BJ (cell line): ENCODE measurements at regions not wholly inside any gene's neighbourhood (a gene's known extent, or its start where the extent isn't known, plus 50 kb on each side); places are given as distances from the start of the nearest gene placed in this dataset.

Experiments used
- CTCF ChIA-PET: fragments of 350-600 bp; formaldehyde crosslinking; extraction: SDS; loops from one replicate; lab custom pipeline; 2021; ENCODE audit warnings: antibody characterized with exemption, inconsistent platforms; lab: Yijun Ruan, JAX
- POLR2A ChIA-PET: fragments of 300-600 bp; sonication (Branson Sonifier 250); formaldehyde crosslinking; extraction: SDS; loops from one replicate; lab custom pipeline; 2021; ENCODE audit warnings: antibody characterized with exemption; lab: Charles Lee
- DNase-seq: peaks from one replicate; pipeline ENCODE4 v3.0.0-alpha.2; 2011; ENCODE audit warnings: low read depth
- H3K27me3 ChIP-seq: 2 replicates; pipeline ENCODE4 v1.6.0; 2011; ENCODE audit warnings: low read length; ENCODE audit not compliant: control insufficient read depth, insufficient read depth
- H3K36me3 ChIP-seq: 2 replicates; pipeline ENCODE4 v1.5.1; 2011; ENCODE audit warnings: low read length; ENCODE audit not compliant: control insufficient read depth, insufficient read depth
- H3K4me3 ChIP-seq: 2 replicates; pipeline ENCODE4 v1.5.1; 2011; ENCODE audit warnings: low read depth, mild to moderate bottlenecking, control low read depth, low read length
- TF ChIP-seq, protein P1 (sequence below): IDR thresholded peaks from 2 replicates; pipeline ENCODE4 v1.5.1; 2011; ENCODE audit warnings: low read depth, mild to moderate bottlenecking, control low read depth, inconsistent platforms, low read length, moderate library complexity; ENCODE audit not compliant: insufficient read depth

DNA sequence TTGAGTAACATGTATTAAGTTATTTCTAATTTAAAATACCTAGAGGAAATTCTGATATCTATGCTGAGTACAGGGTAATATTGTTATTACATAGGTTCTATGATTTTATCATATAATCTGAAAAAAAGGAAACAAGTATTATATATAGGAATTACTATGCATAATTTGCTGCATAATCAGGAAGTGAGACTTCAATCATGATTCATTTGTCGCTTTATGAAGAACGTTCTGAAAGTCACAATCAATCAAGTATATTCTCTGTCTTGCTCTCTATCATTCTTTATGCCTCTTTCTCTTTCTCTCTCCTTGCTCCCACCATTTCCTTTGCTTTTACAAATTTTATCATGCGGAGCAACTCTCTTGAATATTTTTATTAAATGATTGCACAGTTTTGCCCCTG lies 1130.3 kb downstream of the PLA2G4A start:
- TF ChIP-seq, protein P1, sequence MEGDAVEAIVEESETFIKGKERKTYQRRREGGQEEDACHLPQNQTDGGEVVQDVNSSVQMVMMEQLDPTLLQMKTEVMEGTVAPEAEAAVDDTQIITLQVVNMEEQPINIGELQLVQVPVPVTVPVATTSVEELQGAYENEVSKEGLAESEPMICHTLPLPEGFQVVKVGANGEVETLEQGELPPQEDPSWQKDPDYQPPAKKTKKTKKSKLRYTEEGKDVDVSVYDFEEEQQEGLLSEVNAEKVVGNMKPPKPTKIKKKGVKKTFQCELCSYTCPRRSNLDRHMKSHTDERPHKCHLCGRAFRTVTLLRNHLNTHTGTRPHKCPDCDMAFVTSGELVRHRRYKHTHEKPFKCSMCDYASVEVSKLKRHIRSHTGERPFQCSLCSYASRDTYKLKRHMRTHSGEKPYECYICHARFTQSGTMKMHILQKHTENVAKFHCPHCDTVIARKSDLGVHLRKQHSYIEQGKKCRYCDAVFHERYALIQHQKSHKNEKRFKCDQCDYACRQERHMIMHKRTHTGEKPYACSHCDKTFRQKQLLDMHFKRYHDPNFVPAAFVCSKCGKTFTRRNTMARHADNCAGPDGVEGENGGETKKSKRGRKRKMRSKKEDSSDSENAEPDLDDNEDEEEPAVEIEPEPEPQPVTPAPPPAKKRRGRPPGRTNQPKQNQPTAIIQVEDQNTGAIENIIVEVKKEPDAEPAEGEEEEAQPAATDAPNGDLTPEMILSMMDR = no peak
- CTCF ChIA-PET = no interaction called here
- no peak for DNase-seq
- POLR2A ChIA-PET = no interaction called here
- Histone ChIP-seq H3K4me3 (no peak overlapping the region), H3K36me3 (no peaks in the 10 kb centered on the region), H3K27me3 (no peaks in the 10 kb centered on the region)

DNA sequence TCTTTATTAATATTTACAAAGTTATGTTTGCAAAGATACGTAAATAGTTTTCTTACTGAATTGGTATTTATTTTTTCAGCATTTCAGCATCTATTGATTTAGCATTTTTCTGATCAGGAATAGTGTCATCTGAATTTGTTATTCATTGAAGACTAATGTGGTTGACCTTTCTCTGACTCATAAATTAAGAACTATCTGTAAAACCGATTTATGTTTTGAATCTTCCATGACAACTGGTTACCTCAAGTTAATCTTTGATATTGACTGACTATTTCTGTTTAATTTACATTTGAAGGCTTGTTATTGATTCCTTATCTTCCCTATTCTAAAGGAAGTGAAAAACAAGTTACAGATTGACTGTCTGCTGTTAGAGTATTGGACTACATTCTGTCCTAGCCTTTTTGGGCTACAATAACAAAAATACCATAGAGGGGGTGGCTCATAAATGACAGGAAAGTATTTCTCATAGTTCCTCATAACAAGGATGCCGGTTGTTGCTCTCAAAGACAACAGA lies 1131.4 kb downstream of the PLA2G4A start:
- H3K36me3 ChIP-seq = no peaks in the 10 kb centered on the region
- CTCF ChIA-PET = no interaction called here
- H3K4me3 ChIP-seq = no peak overlapping the region
- no peaks in the 10 kb centered on the region for H3K27me3 ChIP-seq
- POLR2A ChIA-PET = no interaction called here
- DNase-seq = no peak
- TF ChIP-seq, protein P1 = no peak

DNA sequence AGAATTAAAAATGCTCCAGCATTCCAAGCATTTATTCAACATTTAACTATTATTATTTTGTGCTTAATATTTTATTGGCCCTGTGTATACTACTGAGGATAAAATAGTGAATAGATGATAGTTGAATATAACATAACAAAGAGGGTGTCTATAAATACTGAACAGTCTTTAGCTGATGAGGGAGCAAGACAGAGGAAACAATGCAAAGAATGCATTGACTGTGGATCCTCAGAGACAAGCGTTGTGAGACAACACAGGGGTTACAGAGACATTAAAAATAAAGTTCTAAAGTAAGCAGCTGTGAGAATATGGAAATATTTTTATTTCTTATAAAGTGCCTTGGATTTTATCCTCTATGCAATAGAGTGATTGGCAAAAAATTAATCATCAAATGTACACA lies 1133.1 kb downstream of the PLA2G4A start:
- ChIA-PET CTCF (no interaction called here), POLR2A (no interaction called here)
- no peak overlapping the region for H3K4me3 ChIP-seq
- no peak for DNase-seq
- no peaks in the 10 kb centered on the region for H3K27me3 ChIP-seq
- TF ChIP-seq, protein P1 = no peak
- H3K36me3 ChIP-seq = no peaks in the 10 kb centered on the region

DNA sequence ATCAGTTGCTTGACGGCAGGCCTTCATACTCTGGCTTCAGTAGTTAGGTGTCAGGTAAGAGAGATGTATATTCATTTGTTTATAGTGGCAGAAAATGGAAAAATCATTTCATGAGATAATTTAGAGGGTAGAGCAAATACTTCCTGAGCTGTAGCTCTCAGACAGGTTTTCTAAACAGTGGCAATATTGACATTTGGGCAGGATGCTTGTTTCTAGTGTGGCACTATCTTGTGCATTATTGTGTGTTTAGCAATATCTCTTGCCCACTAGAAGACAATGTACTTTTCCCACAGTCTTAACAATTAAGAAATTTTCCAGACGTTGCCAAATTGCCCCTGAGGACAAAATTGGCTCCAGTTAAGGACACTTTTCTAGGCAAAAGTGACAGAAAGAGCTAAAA lies 1143.1 kb downstream of the PLA2G4A start:
- ChIA-PET POLR2A (no interaction called here), CTCF (no interaction called here)
- no peak overlapping the region for H3K4me3 ChIP-seq
- no peak for DNase-seq
- TF ChIP-seq, protein P1 = no peak
- no peaks in the 10 kb centered on the region for H3K27me3 ChIP-seq
- H3K36me3 ChIP-seq = no peaks in the 10 kb centered on the region

DNA sequence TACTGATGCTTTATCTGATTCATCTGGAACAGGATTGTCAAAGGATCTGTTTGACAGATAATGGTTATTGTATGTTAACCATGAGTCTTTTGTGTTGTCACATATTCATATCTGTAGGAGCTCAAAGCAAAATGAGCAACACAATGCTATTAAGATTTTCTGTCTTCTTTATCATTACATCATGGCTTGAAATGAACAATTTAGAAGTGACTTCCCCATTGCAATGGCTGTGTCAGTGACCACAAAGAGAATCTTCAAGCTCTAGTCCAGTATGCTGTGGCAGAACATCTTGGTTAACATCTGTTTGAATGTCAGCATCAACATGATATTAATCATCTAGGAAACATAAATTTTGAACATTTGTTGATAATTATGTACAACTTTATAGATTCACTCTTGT lies 1148.5 kb downstream of the PLA2G4A start:
- ChIA-PET POLR2A (no interaction called here), CTCF (no interaction called here)
- H3K27me3 ChIP-seq = no peaks in the 10 kb centered on the region
- H3K4me3 ChIP-seq = no peak overlapping the region
- TF ChIP-seq, protein P1 = no peak
- no peaks in the 10 kb centered on the region for H3K36me3 ChIP-seq
- no peak for DNase-seq
